IMR-90 (cell line): ENCODE measurements at regions not wholly inside any gene's neighbourhood (a gene's known extent, or its start where the extent isn't known, plus 50 kb on each side); places are given as distances from the start of the nearest gene placed in this dataset.
A peak's percentile ranks its signal among the peaks of the same experiment; 100 is the strongest.

Experiments used
- ATAC-seq: fragments of 200-7000 bp; cut with Tn5 transposase; 2 replicates; pipeline ENCODE4 v1.9.1; 2020; ENCODE audit warnings: low read depth, mild to moderate bottlenecking, moderate library complexity
- BruUV-seq: library from RNA; stranded (reverse); fragments of 400-500 nt; replicated peaks from 2 replicates; lab custom pipeline; 2021; lab: Mats Ljungman, UMichigan
- CTCF ChIA-PET: fragments of 300-600 bp; formaldehyde crosslinking; extraction: SDS; loops from one replicate; lab custom pipeline; 2021; ENCODE audit warnings: antibody characterized with exemption; lab: Yijun Ruan, JAX
- POLR2A ChIA-PET: fragments of 300-600 bp; sonication (Branson Sonifier 250); formaldehyde crosslinking; loops from one replicate; lab custom pipeline; 2022; ENCODE audit warnings: antibody characterized with exemption; ENCODE audit not compliant: unreplicated experiment; lab: Charles Lee
- DNase-seq: peaks from one replicate; pipeline ENCODE4 v3.0.0; 2013
- H2AFZ ChIP-seq: replicated peaks from 2 replicates; pipeline ENCODE3; 2013; ENCODE audit warnings: low read length, mild to moderate bottlenecking; ENCODE audit not compliant: poor library complexity
- H2AK5ac ChIP-seq: 2 replicates; pipeline ENCODE4 v1.6.1; 2013; ENCODE audit warnings: low read depth, low read length, inconsistent platforms
- H2AK9ac ChIP-seq: replicated peaks from 2 replicates; pipeline ENCODE3; 2013; ENCODE audit warnings: mild to moderate bottlenecking, low read depth, low read length, moderate library complexity; ENCODE audit not compliant: poor library complexity
- H2BK120ac ChIP-seq: 2 replicates; pipeline ENCODE4 v1.6.1; 2013; ENCODE audit warnings: low read depth, low read length, inconsistent platforms
- H2BK15ac ChIP-seq: 3 replicates; pipeline ENCODE4 v1.6.1; 2013; ENCODE audit warnings: low read depth, low read length, inconsistent platforms
- H2BK20ac ChIP-seq: 2 replicates; pipeline ENCODE4 v1.6.1; 2013; ENCODE audit warnings: low read depth, mild to moderate bottlenecking, inconsistent platforms, low read length, moderate library complexity
- H2BK5ac ChIP-seq: 2 replicates; pipeline ENCODE4 v1.6.1; 2013; ENCODE audit warnings: mild to moderate bottlenecking, low read depth, low read length, inconsistent platforms; ENCODE audit not compliant: poor library complexity, severe bottlenecking
- H3K14ac ChIP-seq: replicated peaks from 2 replicates; pipeline ENCODE4 v1.6.1; 2013; ENCODE audit warnings: low read depth, low read length, inconsistent platforms
- H3K18ac ChIP-seq: 2 replicates; pipeline ENCODE4 v1.6.1; 2013; ENCODE audit warnings: low read depth, low read length, control low read depth
- H3K23ac ChIP-seq: 2 replicates; pipeline ENCODE4 v1.6.1; 2013; ENCODE audit warnings: low read depth, low read length, inconsistent platforms
- H3K27ac ChIP-seq: 2 replicates; pipeline ENCODE4 v1.5.1; 2013; ENCODE audit warnings: mild to moderate bottlenecking, control low read depth, low read length; ENCODE audit not compliant: insufficient read depth
- H3K27me3 ChIP-seq: 2 replicates; pipeline ENCODE4 v1.6.1; 2013; ENCODE audit warnings: low read length; ENCODE audit not compliant: control insufficient read depth, insufficient read depth
- H3K36me3 ChIP-seq: 2 replicates; pipeline ENCODE4 v1.6.1; 2013; ENCODE audit warnings: low read length, mixed read lengths; ENCODE audit not compliant: control insufficient read depth, insufficient read depth
- H3K4ac ChIP-seq: 2 replicates; pipeline ENCODE4 v1.6.1; 2013; ENCODE audit warnings: low read depth, low read length, inconsistent platforms
- H3K4me1 ChIP-seq: 2 replicates; pipeline ENCODE4 v1.6.1; 2013; ENCODE audit warnings: low read length, mixed read lengths; ENCODE audit not compliant: control insufficient read depth, insufficient read depth
- H3K4me2 ChIP-seq: 2 replicates; pipeline ENCODE4 v1.6.1; 2013; ENCODE audit warnings: low read depth, mild to moderate bottlenecking, control low read depth, low read length, moderate library complexity
- H3K4me3 ChIP-seq: 2 replicates; pipeline ENCODE4 v1.5.1; 2013; ENCODE audit warnings: low read depth, mild to moderate bottlenecking, control low read depth, low read length, moderate library complexity; ENCODE audit not compliant: insufficient read depth
- H3K56ac ChIP-seq: 2 replicates; pipeline ENCODE4 v1.6.1; 2013; ENCODE audit warnings: low read length, inconsistent platforms; ENCODE audit not compliant: insufficient read depth; ENCODE audit errors: extremely low read depth
- H3K79me1 ChIP-seq, 2 experiments: 2 replicates each; pipeline ENCODE4 v1.6.1; 2013; ENCODE audit warnings: low read length in 2 of 2, inconsistent platforms in 1 of 2, low read depth in 1 of 2
- H3K9ac ChIP-seq: 2 replicates; pipeline ENCODE4 v1.6.1; 2013; ENCODE audit warnings: low read depth, low read length, control low read depth
- H3K9me1 ChIP-seq: 2 replicates; pipeline ENCODE4 v1.6.1; 2013; ENCODE audit warnings: low read length, inconsistent platforms; ENCODE audit not compliant: insufficient read depth
- H3K9me3 ChIP-seq: 2 replicates; pipeline ENCODE4 v1.6.1; 2013; ENCODE audit warnings: low read length; ENCODE audit not compliant: control insufficient read depth, insufficient read depth
- H4K20me1 ChIP-seq: 2 replicates; pipeline ENCODE4 v1.6.1; 2013; ENCODE audit warnings: low read length, inconsistent platforms; ENCODE audit not compliant: insufficient read depth
- H4K5ac ChIP-seq: 2 replicates; pipeline ENCODE4 v1.6.1; 2013; ENCODE audit warnings: mild to moderate bottlenecking, low read depth, low read length, control low read depth
- H4K8ac ChIP-seq, 2 experiments: 2 replicates each; pipeline ENCODE4 v1.6.1; 2013; ENCODE audit warnings: low read depth in 2 of 2, low read length in 2 of 2, control low read depth in 1 of 2, inconsistent platforms in 1 of 2
- H4K91ac ChIP-seq: 2 replicates; pipeline ENCODE4 v1.6.1; 2013; ENCODE audit warnings: low read depth, low read length, inconsistent platforms; ENCODE audit not compliant: insufficient read depth
- CEBPB ChIP-seq: IDR thresholded peaks from 2 replicates; pipeline ENCODE4 v1.6.1; 2012; ENCODE audit warnings: low read depth, low read length, improper control_type of control experiment
- CHD1 ChIP-seq: IDR thresholded peaks from 2 replicates; pipeline ENCODE4 v1.6.1; 2012; ENCODE audit warnings: low read depth, low read length, improper control_type of control experiment
- CTCF ChIP-seq: conservative IDR thresholded peaks from 2 replicates; pipeline ENCODE4 v1.5.1; 2012; ENCODE audit warnings: mild to moderate bottlenecking, low read depth, low read length, improper control_type of control experiment
- MAZ ChIP-seq: IDR thresholded peaks from 2 replicates; pipeline ENCODE4 v1.6.1; 2012; ENCODE audit warnings: low read depth, mild to moderate bottlenecking, low read length, improper control_type of control experiment, moderate library complexity, borderline replicate concordance
- MXI1 ChIP-seq: IDR thresholded peaks from 2 replicates; pipeline ENCODE4 v1.6.1; 2012; ENCODE audit warnings: low read depth, mild to moderate bottlenecking, low read length, moderate library complexity, borderline replicate concordance
- NFE2L2 ChIP-seq: fragments of 150-350 bp; IDR thresholded peaks from 2 replicates; pipeline ENCODE4 v1.6.1; 2016; ENCODE audit warnings: low read depth, mild to moderate bottlenecking, low read length
- POLR2A ChIP-seq: IDR thresholded peaks from 2 replicates; pipeline ENCODE4 v1.6.1; 2012; ENCODE audit warnings: mild to moderate bottlenecking, low read depth, low read length
- RFX5 ChIP-seq: IDR thresholded peaks from 2 replicates; pipeline ENCODE4 v1.8.0; 2012; ENCODE audit warnings: low read depth, mild to moderate bottlenecking, low read length, moderate library complexity
- SMC3 ChIP-seq: fragments of 150-350 bp; IDR thresholded peaks from 2 replicates; pipeline ENCODE4 v1.6.1; 2016; ENCODE audit warnings: low read depth, mild to moderate bottlenecking, antibody characterized with exemption, low read length, moderate library complexity
- WGBS, 2 experiments: methylation state at CpG; one replicate each; pipeline versions ENCODE4 v1.1.5 to v1.1.7; 2013; ENCODE audit warnings: missing lambda C conversion rate in 2 of 2; ENCODE audit not compliant: insufficient read length in 1 of 2; ENCODE audit errors: extremely low coverage in 2 of 2; 5-methylcytosine and 5-hydroxymethylcytosine counted together
- dilution Hi-C: fragments of 300-500 bp; cut with HindIII; formaldehyde crosslinking; loops from one replicate; pipeline ENCODE4 v1.14.3; 2018; ENCODE audit warnings: low sequenced_read_pairs; ENCODE audit not compliant: unreplicated experiment
- in situ Hi-C: fragments of 300-500 bp; cut with MboI; formaldehyde crosslinking; loops from 3 replicates; pipeline ENCODE4 v1.14.3; 2019; ENCODE audit warnings: low sequenced_read_pairs, inconsistent platforms, mixed read lengths
- intact Hi-C: fragments of 100-400 bp; cut with micrococcal nuclease; formaldehyde crosslinking; loops from 2 replicates; pipeline ENCODE4 v1.10.0; 2022
- TF ChIP-seq, protein P1 (sequence below): fragments of 150-350 bp; IDR thresholded peaks from 2 replicates; pipeline ENCODE4 v1.6.1; 2016; ENCODE audit warnings: low read depth, mild to moderate bottlenecking, low read length, moderate library complexity, borderline replicate concordance

- no TSS peak for BruUV-seq
- CTCF ChIA-PET, result no interaction called here
Measured at GRCh38 chr3:36219398-36219797, 160.9 kb upstream of the STAC start.

More at GRCh38 chr3:36219398-36219797, 160.9 kb upstream of the STAC start:
- no CpG with 5 or more reads among the region's 1 CpG for WGBS, 2 experiments
- Histone ChIP-seq H3K14ac (no peak overlapping the region), H3K27ac (no peak overlapping the region), H2BK15ac (no peak overlapping the region), H3K4me2 (no peak overlapping the region), H3K79me1 (no peaks in the 10 kb centered on the region), H4K20me1 (no peaks in the 10 kb centered on the region), H3K9me3 (no peaks in the 10 kb centered on the region), H4K8ac (no peak overlapping the region), H3K4me1 (no peaks in the 10 kb centered on the region), H2BK20ac (no peak overlapping the region), H3K9ac (no peak overlapping the region), H3K4ac (no peak overlapping the region), H3K56ac (no peak overlapping the region), H4K91ac (no peak overlapping the region), H2AFZ (no peak overlapping the region), H3K9me1 (no peaks in the 10 kb centered on the region), H3K18ac (no peak overlapping the region), H4K5ac (no peak overlapping the region), H3K36me3 (no peaks in the 10 kb centered on the region), H3K23ac (no peak overlapping the region), H2BK120ac (no peak overlapping the region), H3K27me3 (no peaks in the 10 kb centered on the region), H2AK9ac (no peak overlapping the region), H2AK5ac (no peak overlapping the region), H3K4me3 (no peak overlapping the region), H2BK5ac (no peak overlapping the region)
- dilution Hi-C loops, result no loop called here
- no peak for TF ChIP-seq MAZ
- no peak for TF ChIP-seq RFX5
- TF ChIP-seq POLR2A, result no peak
- TF ChIP-seq SMC3, result no peak
- TF ChIP-seq NFE2L2, result no peak
- TF ChIP-seq, protein P1, sequence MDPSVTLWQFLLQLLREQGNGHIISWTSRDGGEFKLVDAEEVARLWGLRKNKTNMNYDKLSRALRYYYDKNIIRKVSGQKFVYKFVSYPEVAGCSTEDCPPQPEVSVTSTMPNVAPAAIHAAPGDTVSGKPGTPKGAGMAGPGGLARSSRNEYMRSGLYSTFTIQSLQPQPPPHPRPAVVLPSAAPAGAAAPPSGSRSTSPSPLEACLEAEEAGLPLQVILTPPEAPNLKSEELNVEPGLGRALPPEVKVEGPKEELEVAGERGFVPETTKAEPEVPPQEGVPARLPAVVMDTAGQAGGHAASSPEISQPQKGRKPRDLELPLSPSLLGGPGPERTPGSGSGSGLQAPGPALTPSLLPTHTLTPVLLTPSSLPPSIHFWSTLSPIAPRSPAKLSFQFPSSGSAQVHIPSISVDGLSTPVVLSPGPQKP, result no peak
- no peak for TF ChIP-seq CTCF
- no peak for TF ChIP-seq CHD1
- no peak for TF ChIP-seq CEBPB
- TF ChIP-seq MXI1, result no peak
- ATAC-seq (no peak), DNase-seq (peak; percentile 3)
- in situ Hi-C loops, result no loop called here
- POLR2A ChIA-PET, result no interaction called here
- intact Hi-C loops, result no loop called here
